ENCODE measurements at regions not wholly inside any gene's neighbourhood (a gene's known extent, or its start where the extent isn't known, plus 50 kb on each side); places are given as distances from the start of the nearest gene placed in this dataset.

GRCh38 chr15:99443056-99443756 is 122.6 kb upstream of the MEF2A start:
- TF ChIP-seq CTCF (IDR thresholded peaks at IDR 0.05) (no peak), POLR2A (IDR thresholded peaks at IDR 0.05) (no peak)
- WGBS, 2 donors, result 61 to 76% methylated on average over 7 to 8 of the region's 10 CpGs
- H3K27ac ChIP-seq, result no peak overlapping the region
- no peak for DNase-seq
- no peaks in the 10 kb centered on the region for H3K36me3 ChIP-seq (replicated peaks in 1 of 2; ENCODE audit: insufficient read depth in 1 of 2, low read depth in 2 of 2)
- H3K4me1 ChIP-seq, result peaks cover 17% of the 10 kb centered on the region
- H3K4me3 ChIP-seq, result no peak overlapping the region
- H3K9me3 ChIP-seq, result no peaks in the 10 kb centered on the region
- intact Hi-C loops (cut with DNase I), result no loop called here
- ATAC-seq, result no peak
- no peaks in the 10 kb centered on the region for H3K27me3 ChIP-seq

- DNase-seq, result no peak
- Histone ChIP-seq H3K9me3 (no peaks in the 10 kb centered on the region), H3K4me3 (no peak overlapping the region), H3K27ac (no peak overlapping the region), H3K36me3 (replicated peaks in 1 of 2; ENCODE audit: insufficient read depth in 1 of 2, low read depth in 2 of 2) (no peaks in the 10 kb centered on the region), H3K4me1 (peaks cover 17% of the 10 kb centered on the region), H3K27me3 (no peaks in the 10 kb centered on the region)
- intact Hi-C loops (cut with DNase I), result no loop called here
- WGBS, 2 donors, result 77 to 83% methylated on average over 12 to 13 of the region's 13 CpGs
- no peak for TF ChIP-seq POLR2A (IDR thresholded peaks at IDR 0.05)
- TF ChIP-seq CTCF (IDR thresholded peaks at IDR 0.05), result no peak
- no peak for ATAC-seq
These were observed 121.9 kb upstream of the MEF2A start for GRCh38 chr15:99443768-99444446.

- H3K4me3 ChIP-seq, result no peak overlapping the region
- intact Hi-C loops (cut with DNase I), result no loop called here
- no peak for ATAC-seq
- no peaks in the 10 kb centered on the region for H3K36me3 ChIP-seq (replicated peaks in 1 of 2; ENCODE audit: insufficient read depth in 1 of 2, low read depth in 2 of 2)
- H3K4me1 ChIP-seq, result peaks cover 17% of the 10 kb centered on the region
- DNase-seq, result no peak
- H3K27me3 ChIP-seq, result no peaks in the 10 kb centered on the region
- TF ChIP-seq POLR2A (IDR thresholded peaks at IDR 0.05), result no peak
- TF ChIP-seq CTCF (IDR thresholded peaks at IDR 0.05), result no peak
- no peak overlapping the region for H3K27ac ChIP-seq
- H3K9me3 ChIP-seq, result no peaks in the 10 kb centered on the region
- 71 to 74% methylated on average over 10 of the region's 10 CpGs for WGBS, 2 donors
These were observed 120.4 kb upstream of the MEF2A start for GRCh38 chr15:99445272-99445850.

GRCh38 chr15:99446565-99447496 is 119.0 kb upstream of the MEF2A start:
- DNase-seq (peak in 1 of 4 donors; percentile 32), ATAC-seq (no peak)
- Histone ChIP-seq H3K27ac (no peak overlapping the region), H3K36me3 (replicated peaks in 1 of 2; ENCODE audit: insufficient read depth in 1 of 2, low read depth in 2 of 2) (no peaks in the 10 kb centered on the region), H3K9me3 (no peaks in the 10 kb centered on the region), H3K4me1 (peaks cover 17% of the 10 kb centered on the region), H3K4me3 (no peak overlapping the region), H3K27me3 (no peaks in the 10 kb centered on the region)
- 43 to 67% methylated on average over 27 to 35 of the region's 35 CpGs for WGBS, 2 donors
- intact Hi-C loops (cut with DNase I), result no loop called here
- no peak for TF ChIP-seq POLR2A (IDR thresholded peaks at IDR 0.05)
- TF ChIP-seq CTCF (IDR thresholded peaks at IDR 0.05), result no peak
